ENCODE measurements at regions not wholly inside any gene's neighbourhood (a gene's known extent, or its start where the extent isn't known, plus 50 kb on each side); places are given as distances from the start of the nearest gene placed in this dataset.
"Not testable (repeated sequence)": the region's sequence is repeated elsewhere in the genome, so short reads cannot be mapped to it uniquely, and the experiment has no call there.

DNA sequence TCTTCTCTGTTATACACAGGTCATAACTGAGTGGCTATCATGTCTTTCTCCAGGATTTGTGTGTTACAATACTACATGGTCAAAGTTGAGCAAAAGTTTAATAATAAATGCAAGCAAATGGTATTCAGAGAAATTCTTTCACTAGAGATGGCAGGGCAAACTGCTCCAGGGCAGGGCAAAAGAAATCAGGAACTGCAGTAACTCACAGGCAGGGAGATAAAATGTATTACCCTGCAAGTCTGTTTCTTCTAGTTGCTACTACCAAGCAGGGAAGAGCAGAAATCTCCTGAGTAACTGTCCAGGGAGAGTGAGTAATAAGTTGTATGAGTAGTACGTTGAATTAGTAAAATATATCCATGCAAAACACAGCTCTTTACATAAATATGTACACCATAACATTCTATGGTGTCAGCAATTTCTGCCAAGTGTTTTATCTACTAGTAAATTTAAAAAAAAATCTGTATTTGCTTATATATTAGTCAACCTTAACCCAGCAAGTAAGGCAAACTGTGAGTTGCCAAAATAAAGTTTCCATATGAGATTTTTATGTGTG, 404.1 kb downstream of the ZEB2 start:
- no peak for DNase-seq

DNA sequence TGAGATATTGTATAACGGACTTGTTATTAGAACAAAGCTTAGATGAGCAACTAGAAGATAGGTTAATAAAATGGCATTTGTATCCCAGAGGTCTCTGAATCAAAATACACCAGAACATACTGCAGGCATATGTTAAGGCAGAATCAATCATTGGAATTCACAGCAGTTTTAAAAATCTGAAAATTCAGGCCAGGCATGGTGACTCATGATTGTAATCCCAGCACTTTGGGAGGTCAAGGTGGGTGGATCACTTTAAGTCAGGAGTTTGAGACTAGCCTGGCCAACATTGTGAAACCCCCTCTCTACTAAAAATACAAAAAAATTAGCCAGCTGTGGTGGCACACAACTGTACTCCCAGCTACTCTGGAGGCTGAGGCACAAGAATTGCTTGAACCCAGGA, 405.2 kb downstream of the ZEB2 start:
- no peak for DNase-seq

DNA sequence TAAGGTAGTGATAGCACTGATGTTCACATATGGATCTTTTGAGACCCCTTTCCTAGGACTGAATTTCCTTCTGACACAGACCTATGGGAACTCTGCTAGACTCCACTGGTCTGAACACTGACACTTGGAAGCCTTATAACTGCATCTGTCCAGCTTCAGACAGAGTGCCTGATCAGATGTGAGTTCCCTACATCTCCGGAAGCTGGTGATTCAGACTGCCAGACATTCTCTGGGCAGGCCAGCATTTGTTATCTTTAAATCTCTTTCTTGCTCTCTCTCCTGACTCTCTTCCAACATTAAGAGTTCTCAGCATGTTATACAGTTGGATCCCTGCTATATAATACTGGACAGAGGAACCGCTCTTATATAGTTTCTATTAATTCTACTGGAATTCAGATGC, 408.5 kb downstream of the ZEB2 start:
- no peak for DNase-seq

DNA sequence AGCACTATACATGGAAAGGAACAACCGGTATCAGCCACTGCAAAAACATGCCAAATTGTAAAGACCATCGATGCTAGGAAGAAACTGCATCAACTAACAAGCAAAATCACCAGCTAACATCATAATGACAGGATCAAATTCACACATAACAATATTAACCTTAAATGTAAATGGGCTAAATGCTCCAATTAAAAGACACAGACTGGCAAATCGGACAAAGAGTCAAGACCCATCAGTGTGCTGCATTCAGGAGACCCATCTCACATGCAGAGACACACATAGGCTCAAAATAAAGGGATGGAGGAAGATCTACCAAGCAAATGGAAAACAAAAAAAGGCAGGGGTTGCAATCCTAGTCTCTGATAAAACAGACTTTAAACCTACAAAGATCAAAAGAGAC, 413.8 kb downstream of the ZEB2 start:
- DNase-seq, result not testable (repeated sequence)

DNA sequence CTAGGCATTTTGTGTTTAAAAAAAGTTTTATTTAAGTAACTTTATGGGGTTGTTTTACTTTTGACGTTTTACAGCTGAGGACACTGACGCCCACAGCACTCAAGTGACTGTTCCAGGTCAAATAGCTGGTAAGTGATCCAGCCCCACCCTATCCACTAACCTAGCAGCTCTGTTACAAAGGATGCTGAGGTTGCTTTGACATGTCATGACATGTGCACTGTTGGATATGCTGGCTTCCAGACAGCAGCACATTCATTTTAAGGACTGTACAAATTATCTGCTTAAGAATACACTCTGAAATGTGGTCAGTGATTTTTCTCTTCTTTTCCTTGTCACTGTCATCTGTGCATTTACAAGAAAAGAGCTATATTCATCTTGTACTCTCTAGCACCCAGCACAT, 417.5 kb downstream of the ZEB2 start:
- DNase-seq, result no peak

DNA sequence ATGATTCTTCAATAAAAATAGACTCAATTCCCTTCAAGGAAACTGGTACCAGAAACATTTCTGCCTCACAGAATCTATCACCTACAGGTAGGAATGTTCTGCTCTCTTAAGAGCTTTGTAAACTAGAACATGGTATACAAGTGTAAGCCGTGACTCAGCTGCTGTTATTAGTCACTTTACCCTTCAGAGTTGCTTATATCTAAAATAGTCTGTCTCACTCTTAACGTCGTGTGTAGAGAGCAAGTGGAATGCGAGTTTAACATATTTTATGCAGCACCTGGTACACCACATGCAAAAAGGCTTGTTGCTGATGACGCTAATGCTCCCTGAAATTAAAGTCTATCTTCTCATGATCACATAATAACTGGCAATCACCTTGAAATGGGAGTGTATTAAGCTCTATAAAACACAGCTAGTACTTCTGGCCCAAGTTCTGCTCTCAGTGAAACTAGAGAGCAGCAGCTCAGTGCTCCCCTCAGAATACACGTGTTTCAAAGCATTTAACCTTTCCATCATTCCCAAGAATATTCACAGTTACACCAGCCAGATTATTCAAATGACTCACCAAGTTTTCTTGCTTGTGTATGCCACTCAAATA, 420.0 kb downstream of the ZEB2 start:
- no peak for DNase-seq

DNA sequence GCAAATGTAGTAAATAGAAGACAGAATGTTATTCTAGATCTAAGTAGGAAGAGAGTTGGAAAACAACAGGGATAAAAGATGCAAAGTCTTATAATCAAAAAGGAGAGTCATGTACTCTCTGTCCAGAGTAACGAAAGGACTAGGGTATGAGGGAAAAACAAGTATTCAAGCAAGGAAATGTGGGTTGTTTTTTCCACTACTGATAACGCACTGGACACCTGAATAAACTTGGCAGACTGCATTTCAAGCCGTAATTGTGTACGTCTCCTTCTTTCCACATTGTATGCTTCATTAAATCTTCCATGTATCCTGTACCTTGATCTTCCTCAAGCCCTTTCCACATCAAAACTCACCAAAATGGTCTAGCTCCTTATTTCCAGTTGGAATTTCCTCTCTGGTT, 420.6 kb downstream of the ZEB2 start:
- no peak for DNase-seq

DNA sequence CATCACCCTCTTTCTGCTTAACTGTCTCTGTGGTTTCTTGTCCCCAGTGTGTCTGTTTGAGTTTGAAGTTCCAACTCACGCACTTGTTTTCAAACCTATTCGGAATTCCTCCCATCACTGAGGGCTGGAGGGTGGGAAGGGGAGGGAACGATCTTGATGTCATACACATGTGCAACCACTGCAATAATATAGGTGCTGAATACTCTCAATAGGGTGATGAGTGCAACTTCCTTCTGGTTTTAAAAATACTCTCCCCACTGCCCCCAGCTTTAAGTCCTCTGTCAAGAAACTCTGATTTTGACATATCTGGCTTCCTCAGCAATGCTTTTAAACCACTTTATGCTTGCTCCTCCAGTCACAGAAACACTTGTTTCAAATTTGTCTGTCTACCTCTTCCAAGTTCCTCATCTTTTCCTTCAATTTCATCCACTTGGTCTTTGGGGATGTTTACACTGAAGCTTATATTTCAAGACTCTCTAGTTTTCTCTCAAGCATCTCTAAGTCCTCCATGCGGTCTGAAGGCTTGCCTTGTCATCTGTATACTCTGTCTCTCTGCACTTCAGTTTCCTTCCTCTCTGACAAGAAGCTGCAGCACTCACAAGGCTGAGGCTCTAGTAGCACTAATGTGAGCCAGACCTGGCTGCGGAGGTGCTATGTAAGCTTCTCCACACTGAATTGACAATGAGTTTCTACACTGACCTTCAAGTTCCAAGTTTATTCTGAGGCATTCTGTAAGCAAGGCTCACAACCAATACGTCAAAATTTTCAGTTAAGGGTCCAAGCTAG, 422.3 kb downstream of the ZEB2 start:
- DNase-seq, result no peak

DNA sequence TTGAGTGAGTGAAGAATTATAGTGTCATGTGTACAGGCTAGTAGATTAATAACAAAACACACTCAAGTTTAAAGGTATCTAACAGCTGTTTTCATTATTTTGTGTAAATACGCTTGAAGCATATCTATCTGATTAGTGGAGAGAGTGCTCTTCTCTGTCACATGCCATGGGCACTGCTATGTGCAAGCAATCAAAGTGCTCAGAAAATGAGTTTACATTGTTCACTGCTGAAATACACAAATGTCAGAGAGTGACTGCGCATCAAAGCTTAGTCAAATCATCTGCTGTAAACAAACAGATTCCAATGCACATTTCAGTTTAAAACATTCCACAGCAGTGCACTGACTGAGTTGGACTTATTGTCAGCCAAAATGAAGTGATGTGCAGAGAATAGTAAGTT, 423.4 kb downstream of the ZEB2 start:
- DNase-seq, result no peak

DNA sequence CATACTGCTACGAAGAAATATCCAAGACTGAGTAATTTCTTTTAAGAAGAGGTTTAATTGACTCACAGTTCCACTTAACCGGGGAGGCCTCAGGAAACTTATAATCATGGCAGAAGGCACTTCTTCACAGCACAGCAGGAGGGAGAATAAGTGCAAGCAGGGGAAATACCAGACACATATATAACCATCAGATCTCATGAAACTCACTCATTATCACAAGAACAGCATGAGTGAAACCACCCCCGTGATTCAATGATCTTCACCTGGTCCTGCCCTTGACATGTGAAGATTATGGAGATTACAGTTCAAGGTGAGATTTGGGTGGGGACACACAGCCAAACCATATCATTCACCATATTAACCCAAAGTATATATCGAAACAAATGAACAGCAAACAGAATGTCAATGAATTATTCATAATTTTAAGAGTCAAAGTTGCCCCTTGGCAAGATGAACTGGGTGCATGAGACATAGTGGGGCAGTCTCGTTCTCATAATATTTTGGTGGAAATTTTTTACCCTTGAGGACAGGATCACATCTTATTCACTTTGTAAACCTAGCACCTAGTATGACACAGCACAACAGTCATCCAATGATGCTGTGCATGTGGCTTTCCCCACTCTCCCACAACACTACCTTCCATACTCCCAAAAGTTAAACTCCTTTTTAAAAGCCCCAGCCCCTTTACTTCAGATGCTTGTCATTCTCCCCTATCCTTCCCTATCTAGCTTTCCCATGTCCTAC, 425.3 kb downstream of the ZEB2 start:
- no peak for DNase-seq

DNA sequence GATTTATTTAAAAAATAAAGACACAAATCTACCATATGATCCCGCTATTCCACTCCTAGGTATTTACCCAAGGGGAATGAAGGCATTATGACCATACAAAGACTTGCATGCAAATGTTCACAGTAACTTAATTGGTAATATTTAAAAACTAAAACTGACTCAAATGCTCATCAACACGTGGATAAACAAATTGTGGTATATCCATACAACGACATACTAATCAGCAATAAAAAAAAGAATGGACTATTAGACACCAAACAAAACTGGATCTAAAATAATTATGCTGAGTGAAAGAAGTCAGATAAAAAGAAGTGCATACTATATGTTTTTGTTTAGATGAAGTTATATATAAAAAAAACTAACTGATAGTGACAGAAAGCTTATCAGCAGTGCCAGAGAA, 428.3 kb downstream of the ZEB2 start:
- no peak for DNase-seq

DNA sequence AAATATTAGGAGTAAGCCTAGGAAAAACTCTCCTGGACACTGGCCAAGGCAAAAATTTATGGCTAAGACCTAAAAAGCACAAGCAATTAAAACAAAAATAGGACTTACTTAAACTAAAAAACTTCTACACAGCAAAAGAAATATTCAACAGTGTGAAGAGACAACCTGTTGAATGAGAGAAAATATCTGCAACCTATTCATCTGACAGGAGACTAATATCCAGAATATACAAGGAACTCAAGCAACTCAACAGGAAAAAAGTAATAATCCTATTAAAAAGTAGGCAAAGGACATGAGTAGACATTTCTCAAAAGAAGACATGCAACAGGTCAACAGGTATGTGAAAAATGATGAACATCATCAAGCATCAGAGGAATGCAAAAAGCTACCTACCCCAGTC, 431.1 kb downstream of the ZEB2 start:
- no peak for DNase-seq

DNA sequence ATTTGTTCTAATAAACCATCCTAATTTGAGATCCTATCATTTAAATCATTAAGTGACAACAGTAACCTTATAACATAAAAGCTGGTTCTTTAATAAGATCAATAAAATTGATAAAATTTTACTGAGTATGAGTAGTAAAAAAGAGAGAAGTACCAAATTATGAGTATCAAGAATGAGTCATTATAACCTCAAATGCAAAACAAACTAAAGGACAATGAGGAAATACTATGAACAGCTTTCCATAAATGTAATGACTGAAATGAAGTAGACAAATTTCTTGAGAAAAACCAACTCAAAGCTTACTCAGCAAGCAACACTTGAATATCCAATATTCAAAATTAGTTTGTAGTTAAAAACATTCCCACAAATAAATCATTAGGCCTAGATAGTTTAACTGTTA, 433.0 kb downstream of the ZEB2 start:
- peak; percentile 67 for DNase-seq

DNA sequence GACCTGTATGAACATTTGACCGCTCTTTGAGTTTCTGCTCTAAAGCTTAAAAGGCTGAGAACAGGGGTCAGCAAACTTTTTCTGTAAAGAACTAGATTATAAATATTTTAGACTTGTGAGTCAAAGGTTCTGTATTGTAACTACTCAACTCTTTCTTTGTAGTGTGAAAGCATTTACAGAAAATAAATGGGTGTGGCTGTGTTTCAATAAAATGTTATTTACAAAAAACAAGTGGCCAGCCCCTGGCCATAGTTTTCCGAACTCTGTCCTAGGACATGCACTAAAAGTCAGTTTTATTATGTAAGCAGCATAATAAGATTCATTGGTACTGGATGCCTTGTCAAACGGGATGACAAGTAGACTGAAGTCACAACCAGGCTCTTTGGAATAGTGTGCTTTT, 434.9 kb downstream of the ZEB2 start:
- no peak for DNase-seq

DNA sequence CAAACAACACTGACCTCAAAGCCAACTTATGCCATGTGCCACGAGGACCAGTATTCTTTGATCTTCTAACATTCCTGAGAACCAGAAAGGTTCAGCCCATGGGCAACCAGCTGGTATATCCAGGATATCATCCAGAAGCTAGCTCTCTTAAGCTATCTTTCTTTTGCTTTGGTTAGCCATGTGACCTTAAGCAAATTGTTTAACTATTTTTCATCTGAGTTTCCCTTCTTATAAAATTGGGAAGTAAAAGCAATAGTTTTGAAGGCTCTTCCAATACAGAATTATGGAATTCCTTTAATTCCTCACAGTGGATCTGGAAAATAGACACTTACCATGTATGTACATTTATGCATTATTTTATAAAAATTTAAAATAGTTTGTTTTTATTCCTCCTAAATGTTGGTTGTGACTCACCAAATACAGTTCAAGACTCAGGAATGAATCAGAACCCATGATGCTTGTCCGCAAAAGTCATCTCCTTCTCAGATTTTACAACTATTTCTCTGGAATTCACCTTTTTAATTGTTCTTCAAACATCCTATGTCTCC, 435.7 kb downstream of the ZEB2 start:
- no peak for DNase-seq

DNA sequence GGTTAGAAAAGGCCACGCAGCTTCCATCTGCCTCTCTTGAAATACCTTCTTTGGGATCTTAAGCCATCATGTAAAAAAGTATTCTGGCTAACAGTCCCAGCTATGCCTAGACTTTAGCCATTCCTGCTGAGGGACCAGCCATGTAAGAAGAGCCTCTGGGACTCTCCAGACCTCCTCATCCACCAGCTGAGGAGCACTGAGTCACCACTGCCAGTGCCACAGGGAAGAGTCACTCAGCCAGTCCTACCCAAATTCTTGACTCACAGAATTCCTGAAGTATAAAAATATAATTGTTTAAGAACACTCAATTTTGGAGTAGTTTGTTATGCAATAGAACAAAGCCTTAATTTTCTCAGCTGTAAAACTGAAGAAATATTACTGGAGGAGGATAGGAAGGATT, 436.7 kb downstream of the ZEB2 start:
- no peak for DNase-seq

DNA sequence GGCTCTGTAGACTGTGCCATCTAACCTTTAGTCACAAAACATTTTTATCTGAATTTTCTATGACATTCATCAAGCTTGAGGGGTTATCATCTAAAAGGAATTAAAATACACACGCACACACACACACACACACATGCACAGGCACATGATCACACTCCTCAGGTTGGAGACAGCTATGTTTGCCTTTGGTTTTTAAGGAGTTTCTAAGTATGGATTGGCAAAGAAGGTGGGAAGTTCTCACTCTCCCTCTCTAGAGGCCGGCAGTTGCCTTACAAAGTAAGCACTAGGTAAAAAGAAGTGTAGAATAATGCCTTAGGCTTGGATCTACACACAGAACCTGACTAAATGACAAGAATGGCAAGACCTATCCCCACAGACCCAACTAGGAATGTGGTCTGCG, 437.1 kb downstream of the ZEB2 start:
- no peak for DNase-seq

DNA sequence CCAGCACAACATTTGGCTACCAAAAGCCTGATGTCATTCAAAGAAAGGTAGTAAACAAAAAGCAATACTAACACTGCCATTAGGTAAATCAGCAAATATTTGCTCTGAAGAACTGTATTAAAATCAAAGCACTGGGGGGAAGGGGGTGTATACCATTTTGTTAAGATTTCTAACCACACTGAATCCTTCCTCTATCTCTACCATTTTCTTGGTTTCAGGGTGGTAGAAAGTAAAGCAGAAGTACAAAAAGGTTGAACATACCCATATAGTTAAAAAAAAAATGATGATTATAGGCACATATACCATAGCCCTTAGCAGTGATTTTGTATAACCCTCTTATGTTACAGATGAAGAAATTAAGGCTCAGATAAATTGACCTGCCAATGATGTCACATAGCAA, 437.6 kb downstream of the ZEB2 start:
- no peak for DNase-seq

DNA sequence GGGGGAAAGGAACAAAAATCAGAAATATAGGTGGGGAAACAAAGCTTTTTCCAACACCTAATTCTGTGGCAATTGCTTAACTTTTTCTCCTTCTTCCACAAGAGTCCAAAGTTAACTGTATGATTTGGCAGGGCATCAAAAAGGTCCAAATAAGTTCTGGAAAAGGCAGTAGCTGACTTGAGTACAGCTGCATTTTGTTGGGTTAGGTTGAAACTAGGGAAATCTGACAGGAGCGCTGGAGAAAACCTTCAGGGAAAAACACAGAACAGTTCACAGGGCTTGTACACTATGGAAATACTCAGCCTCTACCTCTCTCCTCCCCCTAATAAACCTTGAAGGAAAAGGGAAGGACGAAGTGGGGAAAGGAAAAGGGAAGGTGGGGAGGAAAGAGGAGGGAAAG, 438.6 kb downstream of the ZEB2 start:
- no peak for DNase-seq

DNA sequence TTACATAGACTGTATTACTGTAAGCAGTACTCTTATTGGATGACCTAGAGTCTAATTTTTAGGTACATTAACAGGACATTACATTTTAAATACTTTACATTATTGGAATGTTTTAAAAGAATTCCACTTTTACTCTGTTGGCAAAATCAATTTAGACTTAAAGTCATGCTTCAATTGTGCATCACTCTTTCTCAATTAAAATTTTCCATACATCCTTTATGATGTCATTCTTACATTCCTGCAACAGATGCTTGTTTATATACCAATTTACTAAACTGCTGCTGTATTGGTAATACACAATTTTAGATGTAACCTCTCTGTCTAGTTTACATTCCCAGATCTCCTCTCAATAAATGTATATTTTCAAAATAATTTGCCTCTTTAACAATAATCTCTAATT, 440.1 kb downstream of the ZEB2 start:
- DNase-seq, result no peak

DNA sequence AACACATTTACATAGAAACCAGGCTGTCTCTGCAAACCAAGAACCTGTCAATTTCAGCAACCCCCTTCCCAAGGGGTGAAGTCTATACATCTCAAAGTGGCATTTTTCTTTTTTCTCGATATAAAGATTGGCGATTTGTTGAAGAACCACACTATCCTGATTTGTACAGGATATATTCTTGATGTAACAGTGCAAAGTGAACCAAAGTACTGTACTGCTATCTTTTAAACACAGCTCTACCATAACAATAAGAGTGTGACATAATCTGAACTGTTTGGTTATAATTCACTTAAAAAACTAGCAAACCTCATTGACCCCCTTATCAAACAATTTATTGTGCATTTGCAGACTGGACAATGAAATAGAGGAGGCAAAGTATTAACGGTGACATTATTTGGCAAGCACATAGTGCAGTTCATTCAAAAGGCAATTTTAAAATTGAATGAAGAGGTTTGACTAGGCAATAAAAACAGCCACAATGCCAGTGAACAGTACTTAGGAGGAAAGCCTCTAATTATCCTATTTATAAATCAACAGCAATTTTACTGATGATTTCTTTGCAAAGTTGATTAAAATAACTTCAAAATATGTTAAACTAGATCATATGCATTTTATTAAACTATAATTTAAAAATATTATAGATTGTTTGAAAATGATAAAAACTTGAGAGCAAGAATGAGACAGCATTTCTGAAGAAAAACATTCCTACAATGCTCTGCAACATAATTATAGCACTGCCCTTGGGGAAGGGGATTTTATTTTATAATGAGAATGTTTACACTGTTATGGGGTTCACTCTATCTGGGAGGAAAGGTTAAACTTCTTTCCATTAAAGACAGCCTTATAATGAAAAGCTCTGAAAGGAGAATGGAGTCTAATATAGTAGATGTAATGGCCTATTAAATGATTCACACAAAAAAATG, 440.9 kb downstream of the ZEB2 start:
- no peak for DNase-seq

DNA sequence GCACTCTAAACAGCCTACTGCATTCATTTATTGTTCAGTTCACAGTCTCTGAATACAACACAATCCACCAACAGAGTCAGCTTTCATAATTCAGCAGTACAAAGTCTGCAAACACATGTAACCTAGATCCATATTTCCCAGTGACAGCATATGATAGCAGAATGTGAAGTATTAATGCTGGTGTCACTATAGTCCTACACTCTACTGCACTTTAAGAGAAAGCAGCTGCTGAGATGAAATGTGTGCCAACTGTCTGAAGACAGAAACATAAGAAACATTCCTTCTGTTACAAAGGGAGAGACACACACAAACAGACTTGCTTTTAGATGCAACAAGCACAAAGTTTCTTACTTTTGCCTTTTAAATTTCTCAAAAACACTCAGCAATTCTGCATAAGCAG, 441.8 kb downstream of the ZEB2 start:
- DNase-seq, result no peak

DNA sequence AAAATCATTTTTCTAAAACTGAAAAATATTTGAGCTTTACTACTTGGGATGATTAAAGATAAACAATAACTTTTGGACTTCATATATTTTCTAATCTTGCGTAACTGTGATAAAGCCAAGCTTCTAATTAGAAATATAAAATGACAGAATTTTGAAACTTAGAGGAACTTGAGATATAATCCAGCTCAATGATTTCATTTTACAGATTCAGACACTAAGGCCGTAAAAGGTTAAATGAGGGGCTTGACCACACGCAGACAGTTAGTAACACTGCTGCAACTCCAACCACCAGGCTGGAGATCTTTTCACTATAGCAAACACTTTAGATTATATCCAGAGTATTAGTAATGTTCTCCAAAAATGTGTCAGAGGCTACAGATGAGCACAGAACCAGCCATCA, 445.5 kb downstream of the ZEB2 start:
- no peak for DNase-seq
